HepG2 (cell line): ENCODE measurements at regions not wholly inside any gene's neighbourhood (a gene's known extent, or its start where the extent isn't known, plus 50 kb on each side); places are given as distances from the start of the nearest gene placed in this dataset.

Source experiments
- ATAC-seq: fragments of 200-7000 bp; cut with Tn5 transposase; 3 replicates; pipeline ENCODE4 v1.9.1; 2020; ENCODE audit warnings: mild to moderate bottlenecking, moderate library complexity
- BruUV-seq: library from RNA; stranded (reverse); fragments of 400-500 nt; replicated peaks from 2 replicates; lab custom pipeline; 2021; lab: Mats Ljungman, UMichigan
- CTCF ChIA-PET: fragments of 300-600 bp; formaldehyde crosslinking; extraction: SDS; loops from one replicate; lab custom pipeline; 2021; ENCODE audit warnings: low total read pairs, inconsistent platforms, low intra/inter-chr PET ratio; lab: Yijun Ruan, JAX
- POLR2A ChIA-PET: fragments of 350-600 bp; sonication (Branson Sonifier 250); formaldehyde crosslinking; loops from one replicate; lab custom pipeline; 2020; ENCODE audit warnings: antibody characterized with exemption, inconsistent platforms; lab: Yijun Ruan, JAX
- DNase-seq: peaks from one replicate; pipeline ENCODE4 v3.0.0-alpha.2; 2015; ENCODE audit warnings: low spot score
- FAIRE-seq: peaks from 3 replicates; lab custom pipeline; 2011; peaks lifted over from hg19 to GRCh38; lab: Jason Lieb, UNC
- H2AFZ ChIP-seq: one replicate; pipeline ENCODE4 v1.6.1; 2011; ENCODE audit warnings: low read length, inconsistent platforms
- H3K27ac ChIP-seq: fragments of 300-600 bp; 3 replicates; pipeline ENCODE4 v1.8.0; 2011; ENCODE audit warnings: mixed run types, mild to moderate bottlenecking, mixed read lengths, low read length, inconsistent platforms; ENCODE audit not compliant: insufficient read depth; ENCODE audit errors: extremely low read length
- H3K27me3 ChIP-seq, 2 experiments: fragments of 200-600 bp in 1 of 2; 2 replicates in 1 of 2; 3 replicates in 1 of 2; pipeline versions ENCODE4 v1.6.0 to v1.8.0; 2011; ENCODE audit warnings: low read length in 2 of 2, mild to moderate bottlenecking in 2 of 2, moderate library complexity in 2 of 2, inconsistent platforms in 1 of 2; ENCODE audit not compliant: insufficient read depth in 2 of 2, control insufficient read depth in 1 of 2
- H3K36me3 ChIP-seq, 2 experiments: fragments of 200-600 bp in 1 of 2; replicated peaks in 1 of 2; 2 replicates in 1 of 2; 3 replicates in 1 of 2; pipeline versions ENCODE4 v1.5.1 to v1.8.0; 2011; ENCODE audit warnings: low read length in 2 of 2, inconsistent platforms in 1 of 2; ENCODE audit not compliant: insufficient read depth in 2 of 2, control insufficient read depth in 1 of 2
- H3K4me1 ChIP-seq: 2 replicates; pipeline ENCODE4 v1.5.1; 2012; ENCODE audit warnings: low read length, inconsistent platforms; ENCODE audit not compliant: insufficient read depth
- H3K4me2 ChIP-seq: 2 replicates; pipeline ENCODE4 v1.6.0; 2011; ENCODE audit warnings: low read depth, low read length, inconsistent platforms
- H3K4me3 ChIP-seq, 3 experiments: fragments of 200-600 bp in 1 of 3; sonication (generic), shearing (Covaris generic) in 1 of 3; replicated peaks in 1 of 3; 2 replicates each; pipeline ENCODE4 v1.5.1; 2011 to 2016; ENCODE audit warnings: low read length in 3 of 3, inconsistent platforms in 2 of 3, low read depth in 2 of 3, mild to moderate bottlenecking in 2 of 3, control low read depth in 1 of 3, mixed read lengths in 1 of 3; ENCODE audit not compliant: insufficient read depth in 1 of 3
- H3K79me2 ChIP-seq: one replicate; pipeline ENCODE4 v1.6.1; 2011; ENCODE audit warnings: low read length, inconsistent platforms; ENCODE audit not compliant: insufficient read depth
- H3K9ac ChIP-seq: 2 replicates; pipeline ENCODE4 v1.6.0; 2011; ENCODE audit warnings: mild to moderate bottlenecking, low read depth, low read length, inconsistent platforms; ENCODE audit not compliant: insufficient read depth
- H3K9me3 ChIP-seq: 2 replicates; pipeline ENCODE4 v1.5.1; 2012; ENCODE audit warnings: mild to moderate bottlenecking, low read length
- H4K20me1 ChIP-seq: 2 replicates; pipeline ENCODE4 v1.6.0; 2011; ENCODE audit warnings: inconsistent platforms, mild to moderate bottlenecking, low read length, moderate library complexity; ENCODE audit not compliant: insufficient read depth
- ATF2 ChIP-seq: sonication (generic); formaldehyde crosslinking; IDR thresholded peaks from 2 replicates; pipeline ENCODE4 v1.4.0; 2020; ENCODE audit warnings: missing genetic modification reagents
- KLF13 ChIP-seq: sonication (generic); formaldehyde crosslinking; IDR thresholded peaks from 2 replicates; pipeline ENCODE4 v1.4.0; 2020; ENCODE audit warnings: mild to moderate bottlenecking, missing genetic modification reagents
- MXD1 ChIP-seq: sonication (generic); formaldehyde crosslinking; IDR thresholded peaks from 2 replicates; pipeline ENCODE4 v1.4.0; 2020; ENCODE audit warnings: mild to moderate bottlenecking, missing genetic modification reagents
- PAF1 ChIP-seq: IDR thresholded peaks from 2 replicates; pipeline ENCODE4 v1.6.1; 2016; ENCODE audit warnings: missing genetic modification reagents, missing compliant biosample characterization
- SAP130 ChIP-seq: IDR thresholded peaks from 2 replicates; pipeline ENCODE4 v1.6.1; 2016; ENCODE audit warnings: low read depth
- SIN3A ChIP-seq: IDR thresholded peaks from 2 replicates; pipeline ENCODE4 v1.6.1; 2011; ENCODE audit warnings: low read depth, mild to moderate bottlenecking, control low read depth, low read length, borderline replicate concordance
- TMF1 ChIP-seq: sonication (generic); formaldehyde crosslinking; IDR thresholded peaks from 2 replicates; pipeline ENCODE4 v1.8.1; 2022; ENCODE audit warnings: low read depth, missing genetic modification reagents
- XBP1 ChIP-seq: sonication (generic); formaldehyde crosslinking; IDR thresholded peaks from 2 replicates; pipeline ENCODE4 v1.5.0; 2020; ENCODE audit warnings: missing genetic modification reagents
- ZNF142 ChIP-seq: sonication (generic); formaldehyde crosslinking; IDR thresholded peaks from 2 replicates; pipeline ENCODE4 v1.4.0; 2020; ENCODE audit warnings: missing genetic modification reagents
- WGBS: methylation state at CpG from one replicate; pipeline ENCODE4 v1.1.6; 2017; ENCODE audit warnings: low lambda C conversion rate; 5-methylcytosine and 5-hydroxymethylcytosine counted together
- in situ Hi-C: cut with HindIII; loops from 2 replicates; pipeline ENCODE4 v1.10.0; 2017; ENCODE audit warnings: low pct_unique_long_range_greater_than_20kb; ENCODE audit not compliant: extremely low pct_ligation_motif_present
- intact Hi-C: fragments of 100-400 bp; cut with micrococcal nuclease; formaldehyde crosslinking; loops from one replicate; pipeline ENCODE4 v1.10.0; 2022; ENCODE audit not compliant: unreplicated experiment
- TF ChIP-seq, protein P1 (sequence below): sonication (generic); formaldehyde crosslinking; IDR thresholded peaks from 2 replicates; pipeline ENCODE4 v1.5.0; 2020; ENCODE audit warnings: missing genetic modification reagents
- TF ChIP-seq, protein P2 (sequence below): sonication (generic); formaldehyde crosslinking; IDR thresholded peaks from 2 replicates; pipeline ENCODE4 v1.8.0; 2023; ENCODE audit warnings: mild to moderate bottlenecking, missing genetic modification reagents
- TF ChIP-seq, protein P3 (sequence below): sonication (generic); formaldehyde crosslinking; IDR thresholded peaks from 2 replicates; pipeline ENCODE4 v1.5.0; 2020; ENCODE audit warnings: missing genetic modification reagents

DNA sequence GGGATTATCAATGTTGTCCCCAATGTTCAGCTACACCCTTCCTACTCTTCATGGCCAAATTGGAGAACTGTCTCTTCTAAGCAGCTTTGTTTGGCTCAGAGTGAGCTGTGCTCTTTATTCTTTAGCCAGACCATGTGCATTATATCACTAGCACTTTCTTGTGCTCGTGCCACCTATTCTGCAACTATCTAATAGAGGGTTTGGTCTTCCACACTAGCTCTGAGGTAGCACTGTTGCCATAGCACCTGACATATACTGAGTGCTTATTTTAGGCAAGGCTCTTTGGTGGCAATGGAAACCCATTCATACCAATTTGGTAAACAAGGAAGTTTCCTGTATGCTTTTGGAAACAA lies 394.3 kb upstream of the C2CD4B start (continued):
- TF ChIP-seq, protein P1, sequence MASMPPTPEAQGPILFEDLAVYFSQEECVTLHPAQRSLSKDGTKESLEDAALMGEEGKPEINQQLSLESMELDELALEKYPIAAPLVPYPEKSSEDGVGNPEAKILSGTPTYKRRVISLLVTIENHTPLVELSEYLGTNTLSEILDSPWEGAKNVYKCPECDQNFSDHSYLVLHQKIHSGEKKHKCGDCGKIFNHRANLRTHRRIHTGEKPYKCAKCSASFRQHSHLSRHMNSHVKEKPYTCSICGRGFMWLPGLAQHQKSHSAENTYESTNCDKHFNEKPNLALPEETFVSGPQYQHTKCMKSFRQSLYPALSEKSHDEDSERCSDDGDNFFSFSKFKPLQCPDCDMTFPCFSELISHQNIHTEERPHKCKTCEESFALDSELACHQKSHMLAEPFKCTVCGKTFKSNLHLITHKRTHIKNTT, result no peak

- no peak for FAIRE-seq
- in situ Hi-C loops (no loop called here), intact Hi-C loops (no loop called here)
- H4K20me1 ChIP-seq, result 0 out of 2 replicates have a peak, but pooled peaks cover 6% of the 10 kb centered on the region
- H3K9ac ChIP-seq, result no peak overlapping the region
- no peak for ATAC-seq
- no peak overlapping the region for H3K4me3 ChIP-seq
- H3K27me3 ChIP-seq, result no peaks in the 10 kb centered on the region
- no peaks in the 10 kb centered on the region for H3K36me3 ChIP-seq
- no peak overlapping the region for H3K27ac ChIP-seq
- H2AFZ ChIP-seq, result no peak overlapping the region
- H3K9me3 ChIP-seq, result no peaks in the 10 kb centered on the region
- H3K4me1 ChIP-seq, result peaks cover 18% of the 10 kb centered on the region
- WGBS, result 96% methylated on average over 11 of the region's 11 CpGs
- no peak for TF ChIP-seq XBP1
- no peak for TF ChIP-seq PAF1 (CRISPR knock-in tag)
- no peak for TF ChIP-seq TMF1
- no peak for TF ChIP-seq MXD1 (CRISPR knock-in tag)
- TF ChIP-seq SAP130 (CRISPR knock-in tag), result no peak
- TF ChIP-seq SIN3A, result no peak
- TF ChIP-seq ATF2 (CRISPR knock-in tag), result no peak
- no peak for TF ChIP-seq ZNF142
- TF ChIP-seq, protein P2, sequence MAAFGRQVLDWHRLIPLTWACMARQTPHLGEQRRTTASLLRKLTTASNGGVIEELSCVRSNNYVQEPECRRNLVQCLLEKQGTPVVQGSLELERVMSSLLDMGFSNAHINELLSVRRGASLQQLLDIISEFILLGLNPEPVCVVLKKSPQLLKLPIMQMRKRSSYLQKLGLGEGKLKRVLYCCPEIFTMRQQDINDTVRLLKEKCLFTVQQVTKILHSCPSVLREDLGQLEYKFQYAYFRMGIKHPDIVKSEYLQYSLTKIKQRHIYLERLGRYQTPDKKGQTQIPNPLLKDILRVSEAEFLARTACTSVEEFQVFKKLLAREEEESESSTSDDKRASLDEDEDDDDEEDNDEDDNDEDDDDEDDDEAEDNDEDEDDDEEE (CRISPR knock-in tag), result no peak
- TF ChIP-seq, protein P3, sequence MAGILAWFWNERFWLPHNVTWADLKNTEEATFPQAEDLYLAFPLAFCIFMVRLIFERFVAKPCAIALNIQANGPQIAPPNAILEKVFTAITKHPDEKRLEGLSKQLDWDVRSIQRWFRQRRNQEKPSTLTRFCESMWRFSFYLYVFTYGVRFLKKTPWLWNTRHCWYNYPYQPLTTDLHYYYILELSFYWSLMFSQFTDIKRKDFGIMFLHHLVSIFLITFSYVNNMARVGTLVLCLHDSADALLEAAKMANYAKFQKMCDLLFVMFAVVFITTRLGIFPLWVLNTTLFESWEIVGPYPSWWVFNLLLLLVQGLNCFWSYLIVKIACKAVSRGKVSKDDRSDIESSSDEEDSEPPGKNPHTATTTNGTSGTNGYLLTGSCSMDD (CRISPR knock-in tag), result no peak
- TF ChIP-seq KLF13 (CRISPR knock-in tag), result no peak
- POLR2A ChIA-PET, result no interaction called here
- CTCF ChIA-PET, result no interaction called here
- no peak overlapping the region for H3K4me2 ChIP-seq
- no TSS peak for BruUV-seq
- H3K79me2 ChIP-seq, result no peaks in the 10 kb centered on the region
- no peak for DNase-seq
Measured at GRCh38 chr15:62561059-62561519, 396.0 kb upstream of the C2CD4B start.
